ENCODE measurements at regions not wholly inside any gene's neighbourhood (a gene's known extent, or its start where the extent isn't known, plus 50 kb on each side); places are given as distances from the start of the nearest gene placed in this dataset.

- BruUV-seq (replicated peaks): no TSS peak
- Histone ChIP-seq H3K27me3 (ENCODE audit: insufficient read depth, low read depth) (no peaks in the 10 kb centered on the region), H4K20me1 (ENCODE audit: insufficient read depth) (no peaks in the 10 kb centered on the region), H3K4me1 (replicated peaks; ENCODE audit: insufficient read depth) (no peaks in the 10 kb centered on the region), H3K4me2 (no peak overlapping the region), H3K9me2 (ENCODE audit: insufficient read depth) (no peaks in the 10 kb centered on the region), H3K4me3 (no peak overlapping the region), H3K27ac (no peak overlapping the region), H2AFZ (no peak overlapping the region), H3F3A (ENCODE audit: insufficient read depth, low read depth) (no peaks in the 10 kb centered on the region), H3K79me2 (ENCODE audit: low read depth) (no peaks in the 10 kb centered on the region), H3K36me3 (ENCODE audit: low read depth) (no peaks in the 10 kb centered on the region), H3K9me3 (ENCODE audit: insufficient read depth, low read depth) (no peaks in the 10 kb centered on the region)
- TF ChIP-seq CTCF (conservative IDR thresholded peaks at IDR 0.05): no peak
- TF ChIP-seq EZH2 (IDR thresholded peaks at IDR 0.05; ENCODE audit: low read depth): no peak
- ChIA-PET CTCF (no interaction called here), POLR2A (ENCODE audit: unreplicated experiment) (no interaction called here)
- intact Hi-C loops (cut with micrococcal nuclease; ENCODE audit: unreplicated experiment): no loop called here
- DNase-seq: no peak
These were observed 1087.4 kb upstream of the SLIT2 start for GRCh38 chr4:19164334-19164733.

GRCh38 chr4:19159874-19160273 is 1091.8 kb upstream of the SLIT2 start:
- H3F3A ChIP-seq (ENCODE audit: insufficient read depth, low read depth): no peaks in the 10 kb centered on the region
- CTCF ChIA-PET: no interaction called here
- H4K20me1 ChIP-seq (ENCODE audit: insufficient read depth): no peaks in the 10 kb centered on the region
- DNase-seq: no peak
- POLR2A ChIA-PET (ENCODE audit: unreplicated experiment): no interaction called here
- H3K9me3 ChIP-seq (ENCODE audit: insufficient read depth, low read depth): no peaks in the 10 kb centered on the region
- TF ChIP-seq CTCF (conservative IDR thresholded peaks at IDR 0.05) (no peak), EZH2 (IDR thresholded peaks at IDR 0.05; ENCODE audit: low read depth) (no peak)
- H3K27me3 ChIP-seq (ENCODE audit: insufficient read depth, low read depth): no peaks in the 10 kb centered on the region
- no peaks in the 10 kb centered on the region for H3K9me2 ChIP-seq (ENCODE audit: insufficient read depth)
- no peak overlapping the region for H3K27ac ChIP-seq
- no peaks in the 10 kb centered on the region for H3K36me3 ChIP-seq (ENCODE audit: low read depth)
- H3K79me2 ChIP-seq (ENCODE audit: low read depth): no peaks in the 10 kb centered on the region
- no peak overlapping the region for H3K4me3 ChIP-seq
- intact Hi-C loops (cut with micrococcal nuclease; ENCODE audit: unreplicated experiment): no loop called here
- no peak overlapping the region for H2AFZ ChIP-seq
- H3K4me1 ChIP-seq (replicated peaks; ENCODE audit: insufficient read depth): no peaks in the 10 kb centered on the region
- no TSS peak for BruUV-seq (replicated peaks)
- H3K4me2 ChIP-seq: no peak overlapping the region

- no peaks in the 10 kb centered on the region for H3K79me2 ChIP-seq (ENCODE audit: low read depth)
- no peaks in the 10 kb centered on the region for H3K36me3 ChIP-seq (ENCODE audit: low read depth)
- H4K20me1 ChIP-seq (ENCODE audit: insufficient read depth): no peaks in the 10 kb centered on the region
- CTCF ChIA-PET: no interaction called here
- H3K4me1 ChIP-seq (replicated peaks; ENCODE audit: insufficient read depth): no peaks in the 10 kb centered on the region
- H3K4me2 ChIP-seq: no peak overlapping the region
- intact Hi-C loops (cut with micrococcal nuclease; ENCODE audit: unreplicated experiment): no loop called here
- BruUV-seq (replicated peaks): no TSS peak
- H3K9me2 ChIP-seq (ENCODE audit: insufficient read depth): no peaks in the 10 kb centered on the region
- no peak overlapping the region for H3K4me3 ChIP-seq
- H3K9me3 ChIP-seq (ENCODE audit: insufficient read depth, low read depth): no peaks in the 10 kb centered on the region
- DNase-seq: no peak
- no peaks in the 10 kb centered on the region for H3K27me3 ChIP-seq (ENCODE audit: insufficient read depth, low read depth)
- H3F3A ChIP-seq (ENCODE audit: insufficient read depth, low read depth): no peaks in the 10 kb centered on the region
- H2AFZ ChIP-seq: no peak overlapping the region
- TF ChIP-seq EZH2 (IDR thresholded peaks at IDR 0.05; ENCODE audit: low read depth) (no peak), CTCF (conservative IDR thresholded peaks at IDR 0.05) (no peak)
- H3K27ac ChIP-seq: no peak overlapping the region
- POLR2A ChIA-PET (ENCODE audit: unreplicated experiment): no interaction called here
These were observed 1093.4 kb upstream of the SLIT2 start for GRCh38 chr4:19158107-19158809.

All from PC-9 (cell line).